HG03442 (cell line): ENCODE measurements at regions not wholly inside any gene's neighbourhood (a gene's known extent, or its start where the extent isn't known, plus 50 kb on each side); places are given as distances from the start of the nearest gene placed in this dataset.
"Not testable (repeated sequence)": the region's sequence is repeated elsewhere in the genome, so short reads cannot be mapped to it uniquely, and the experiment has no call there.

Source experiments
- ATAC-seq: cut with Tn5 transposase; IDR thresholded peaks from one replicate; pipeline ENCODE4 v1.9.1; 2021; ENCODE audit warnings: mild to moderate bottlenecking, moderate library complexity; ENCODE audit not compliant: unreplicated experiment

GRCh38 chr3:103829723-103830326, 1395.0 kb downstream of the ZPLD1 start:
- no peak for ATAC-seq

DNA sequence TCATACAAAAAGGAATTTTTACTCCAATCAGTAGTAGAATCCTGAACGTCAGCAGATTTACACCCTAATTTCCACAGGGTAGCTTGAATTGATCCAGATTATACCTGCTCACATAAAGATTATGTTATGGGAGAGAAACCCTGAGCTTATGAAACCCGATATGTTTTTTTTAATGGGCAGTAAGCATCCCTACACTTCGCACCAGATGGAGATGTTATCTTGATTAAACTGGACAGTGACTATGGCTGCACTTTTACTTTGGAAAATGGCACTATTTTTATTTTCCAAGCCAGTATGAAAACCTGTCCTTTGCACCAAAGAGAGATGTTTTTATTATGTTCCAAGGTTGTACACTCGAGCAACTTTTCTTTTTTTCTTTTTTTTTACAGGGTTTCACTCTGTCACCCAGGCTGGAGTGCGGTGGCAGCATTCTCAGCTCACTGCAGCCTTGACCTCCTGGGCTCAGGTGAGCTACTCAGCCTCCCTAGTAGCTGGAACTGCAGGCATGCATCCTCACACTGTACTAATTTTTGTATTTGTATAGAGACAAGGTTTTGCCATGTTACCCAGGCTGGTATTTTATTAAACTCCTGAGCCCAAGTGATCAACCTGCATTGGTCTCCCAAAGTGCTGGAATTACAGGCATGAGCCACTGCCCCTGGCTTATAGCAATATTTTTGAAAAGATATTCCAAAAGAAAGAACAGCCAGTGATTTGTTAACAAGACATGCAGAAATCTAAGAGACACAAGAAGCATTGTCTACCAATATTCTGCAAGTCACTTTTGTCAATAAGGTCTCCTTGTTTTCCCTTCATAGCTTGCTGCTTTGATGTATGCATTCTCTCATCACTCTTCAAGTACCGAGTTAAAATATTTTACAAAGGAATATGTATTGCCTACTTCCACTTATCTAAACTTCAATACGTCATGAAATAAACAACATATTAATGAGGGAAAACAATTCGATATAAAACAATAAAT, 1412.6 kb downstream of the ZPLD1 start:
- no peak for ATAC-seq

DNA sequence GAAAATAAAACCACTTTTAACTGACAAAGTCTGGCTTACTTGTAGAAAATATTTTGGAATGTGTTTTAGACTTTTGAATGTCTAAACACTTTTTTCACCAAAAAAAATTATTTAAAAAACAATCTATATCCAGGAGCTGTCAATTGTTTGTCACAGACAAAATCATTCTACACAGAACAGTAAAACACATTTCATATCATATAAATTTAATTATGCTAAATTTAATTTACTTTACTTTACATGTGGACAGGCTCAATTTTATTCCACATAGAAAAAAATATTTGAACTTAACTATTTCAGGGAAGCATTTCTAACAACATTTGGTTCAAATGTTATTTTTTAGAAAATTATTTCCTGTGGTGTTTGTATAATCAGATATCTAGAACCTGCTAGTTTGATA, 1417.0 kb downstream of the ZPLD1 start:
- no peak for ATAC-seq

- no peak for ATAC-seq
Observed at GRCh38 chr3:103862415-103862814, 1427.6 kb downstream of the ZPLD1 start.

GRCh38 chr3:103863381-103863780, 1428.6 kb downstream of the ZPLD1 start:
- no peak for ATAC-seq

GRCh38 chr3:103866113-103866512, 1431.3 kb downstream of the ZPLD1 start:
- ATAC-seq: no peak

DNA sequence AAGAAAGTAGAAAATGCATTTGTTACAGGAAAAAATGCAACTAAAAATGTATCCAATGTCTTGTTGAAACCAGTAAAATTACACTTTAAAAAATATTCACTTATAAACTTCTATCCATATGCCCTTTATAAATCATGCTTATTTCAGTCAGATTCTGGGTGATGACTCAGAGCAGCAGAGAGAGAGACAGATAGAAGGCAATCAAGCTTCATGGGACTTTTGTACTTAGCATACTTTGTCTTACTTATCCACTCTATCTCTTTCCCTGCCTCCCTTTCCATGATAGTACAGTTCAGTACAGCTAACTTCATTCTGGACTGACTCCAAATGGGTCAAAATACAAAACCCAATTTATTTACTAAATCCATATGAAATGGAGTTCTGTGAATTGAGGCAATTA, 1438.2 kb downstream of the ZPLD1 start:
- no peak for ATAC-seq

DNA sequence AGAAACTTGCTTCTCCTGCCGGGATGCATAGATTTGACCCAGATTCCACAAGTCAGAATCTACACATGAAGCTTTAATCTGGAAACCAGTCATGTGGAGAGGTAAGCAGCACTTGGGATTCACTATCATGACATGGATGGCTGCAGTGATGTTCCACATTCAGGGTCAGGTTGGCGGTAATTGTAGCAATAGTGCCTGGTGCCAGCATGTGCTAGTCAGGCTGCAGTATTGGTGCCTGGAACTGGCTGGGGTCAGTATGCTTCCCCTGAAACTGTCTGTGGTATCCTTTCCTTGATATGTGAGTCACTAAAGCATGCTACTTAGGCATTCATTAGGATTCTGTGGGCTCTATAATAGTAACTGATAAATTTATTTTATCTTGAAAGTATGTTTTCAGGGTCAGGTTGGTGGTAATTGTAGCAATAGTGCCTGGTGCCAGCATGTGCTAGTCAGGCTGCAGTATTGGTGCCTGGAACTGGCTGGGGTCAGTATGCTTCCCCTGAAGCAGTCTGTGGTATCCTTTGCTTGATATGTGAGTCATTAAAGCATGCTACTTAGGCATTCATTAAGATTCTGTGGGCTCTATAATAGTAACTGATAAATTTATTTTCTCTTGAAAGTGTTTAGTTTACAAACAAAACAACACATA, 1439.2 kb downstream of the ZPLD1 start:
- ATAC-seq: no peak

DNA sequence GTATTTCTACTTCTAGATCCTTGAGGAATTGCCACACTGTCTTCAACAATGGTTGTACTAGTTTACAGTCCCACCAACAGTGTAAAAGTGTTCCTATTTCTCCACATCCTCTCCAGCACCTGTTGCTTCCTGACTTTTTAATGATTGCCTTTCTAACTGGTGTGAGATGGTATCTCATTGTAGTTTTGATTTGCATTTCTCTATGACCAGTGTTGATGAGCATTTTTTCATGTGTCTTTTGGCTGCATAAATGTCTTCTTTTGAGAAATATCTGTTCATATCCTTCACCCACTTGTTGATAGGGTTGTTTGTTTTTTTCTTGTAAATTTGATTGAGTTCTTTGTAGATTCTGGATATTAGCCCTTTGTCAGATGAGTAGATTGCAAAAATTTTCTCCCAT, 1447.0 kb downstream of the ZPLD1 start:
- ATAC-seq: not testable (repeated sequence)

DNA sequence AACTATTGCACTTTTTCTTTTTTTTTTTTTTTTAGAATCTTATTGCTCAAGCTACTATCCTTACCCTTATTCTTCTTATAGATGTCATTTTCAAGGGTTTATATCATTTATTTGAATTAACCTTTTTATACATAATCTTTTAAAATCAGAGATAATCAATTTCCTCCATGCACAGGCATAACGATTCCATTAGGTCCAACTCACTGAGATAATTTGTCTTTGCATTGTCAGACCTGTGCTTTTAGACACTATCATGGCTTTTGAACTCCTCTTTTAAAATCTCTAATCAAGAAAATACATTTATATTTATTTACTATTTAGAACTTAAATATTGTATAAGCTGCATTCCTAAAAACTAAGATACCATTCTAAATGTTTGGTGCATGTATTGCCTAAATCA, 1454.9 kb downstream of the ZPLD1 start:
- no peak for ATAC-seq

DNA sequence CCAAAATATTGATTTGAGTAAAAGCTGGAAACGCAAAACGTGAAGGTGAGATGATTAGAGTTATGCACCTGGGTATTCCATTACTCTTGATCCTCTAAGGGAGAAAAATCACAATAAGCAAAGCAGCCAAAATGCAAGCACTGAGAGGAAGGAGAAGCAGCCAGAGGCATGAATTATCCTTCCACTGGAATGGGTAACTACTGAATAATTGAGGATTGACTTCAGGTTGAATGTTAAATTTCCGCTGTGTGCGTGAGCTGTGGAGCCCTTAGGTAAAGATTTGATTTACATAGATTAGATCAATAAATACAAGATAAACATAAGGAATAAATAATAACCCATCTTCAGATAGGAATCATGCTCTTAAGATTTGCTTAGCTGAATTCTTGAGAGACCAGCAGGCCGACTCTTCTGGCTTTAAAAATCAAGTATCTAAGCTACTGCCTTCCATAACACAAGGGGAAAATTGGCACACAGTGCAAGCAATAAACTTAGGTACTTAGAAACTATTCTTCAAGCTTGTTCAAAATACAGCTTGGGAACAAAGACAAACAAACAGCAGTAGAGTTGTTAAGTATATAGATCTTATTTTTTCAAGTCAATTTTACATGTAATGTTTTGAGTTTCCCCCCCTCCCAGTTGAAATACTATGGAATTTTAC, 1459.5 kb downstream of the ZPLD1 start:
- ATAC-seq: no peak

DNA sequence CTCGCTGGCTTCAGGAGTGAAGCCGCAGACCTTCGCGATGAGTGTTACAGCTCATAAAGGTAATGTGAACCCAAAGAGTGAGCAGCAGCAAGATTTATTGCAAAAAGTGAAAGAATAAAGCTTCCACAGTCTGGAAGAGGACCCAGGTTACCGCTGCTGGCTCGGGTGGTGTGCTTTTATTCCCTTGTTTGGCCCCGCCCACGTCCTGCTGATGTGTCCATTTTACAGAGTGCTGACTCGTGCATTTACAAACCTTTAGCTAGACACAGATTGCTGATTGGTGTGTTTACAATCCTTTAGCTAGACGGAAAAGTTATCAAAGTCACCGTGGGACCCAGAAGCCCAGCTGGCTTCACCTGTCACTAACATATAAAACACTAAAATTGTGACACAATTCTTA, 1464.5 kb downstream of the ZPLD1 start:
- ATAC-seq: no peak

- no peak for ATAC-seq
Observed at GRCh38 chr3:103904991-103905390, 1461.7 kb upstream of the ALCAM start.

GRCh38 chr3:103906304-103906703, 1460.4 kb upstream of the ALCAM start:
- ATAC-seq: no peak

DNA sequence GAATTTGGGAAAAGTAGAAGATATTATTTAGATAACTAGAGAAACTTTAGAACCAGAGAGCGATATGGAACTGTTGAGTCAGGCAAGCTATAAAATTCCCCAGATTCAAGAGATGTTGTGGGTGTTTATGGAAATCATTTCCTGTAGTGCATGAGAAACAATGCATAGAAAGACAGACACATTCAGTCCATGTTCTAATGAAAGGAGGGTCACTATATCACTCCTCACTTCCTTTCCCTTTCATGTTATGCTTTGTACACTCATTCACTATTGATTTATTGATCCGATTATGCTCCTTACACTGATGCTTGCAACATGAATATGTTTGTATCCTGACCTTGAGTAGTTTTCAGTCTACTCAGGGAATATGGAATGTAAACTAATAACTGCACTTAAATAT, 1459.9 kb upstream of the ALCAM start:
- no peak for ATAC-seq

- ATAC-seq: no peak
Observed at GRCh38 chr3:103907567-103907966, 1459.1 kb upstream of the ALCAM start.

- no peak for ATAC-seq
Observed at GRCh38 chr3:103909395-103909794, 1457.3 kb upstream of the ALCAM start.

DNA sequence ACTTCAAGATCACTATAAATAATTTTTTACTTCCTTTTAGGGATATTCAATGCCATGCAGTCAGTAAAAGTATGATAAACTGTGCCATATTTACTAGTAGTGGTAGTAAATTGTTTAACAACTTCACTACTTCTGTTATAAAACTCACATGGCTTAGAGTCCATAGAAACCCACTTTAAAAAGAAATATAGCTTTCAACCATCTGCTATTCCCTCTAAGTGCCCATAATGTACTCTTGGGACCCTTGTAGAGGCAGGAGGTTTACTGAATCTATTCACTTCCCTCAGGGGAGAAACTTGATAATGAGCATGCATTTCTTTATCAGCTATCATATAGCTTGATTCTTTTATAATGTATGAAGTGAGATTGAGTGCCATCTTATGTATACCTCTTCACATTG, 1448.4 kb upstream of the ALCAM start:
- no peak for ATAC-seq

DNA sequence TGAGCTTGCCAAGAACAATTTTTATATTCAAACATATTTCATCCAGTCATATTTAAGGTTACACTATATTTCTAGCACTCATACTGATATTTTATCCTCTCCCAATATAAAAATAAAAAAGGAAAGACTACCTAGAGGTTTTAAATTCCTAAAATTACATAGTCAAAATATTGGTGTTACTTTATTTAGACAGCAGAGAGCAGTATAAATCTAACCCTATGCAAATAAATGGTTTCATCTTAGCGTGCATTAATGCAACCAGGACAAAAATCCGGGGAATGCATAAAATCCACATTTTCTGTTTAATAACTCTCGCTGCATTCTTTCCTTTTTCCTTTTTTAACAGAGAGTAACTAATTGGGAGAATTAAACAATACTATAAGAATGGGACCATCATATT, 1447.4 kb upstream of the ALCAM start:
- no peak for ATAC-seq

GRCh38 chr3:103923907-103924306, 1442.8 kb upstream of the ALCAM start:
- ATAC-seq: no peak

- no peak for ATAC-seq
Observed at GRCh38 chr3:103924544-103924943, 1442.2 kb upstream of the ALCAM start.
